Brain microvascular endothelial cell (primary cell): ENCODE measurements at regions not wholly inside any gene's neighbourhood (a gene's known extent, or its start where the extent isn't known, plus 50 kb on each side); places are given as distances from the start of the nearest gene placed in this dataset.

Source experiments
- DNase-seq: peaks from one replicate; pipeline ENCODE4 v3.0.0-alpha.2; 2020
- H3K27ac ChIP-seq: fragments of 250-450 bp; sonication (Bioruptor Pico); 2 replicates; pipeline ENCODE4 v1.5.1; 2020; ENCODE audit warnings: mild to moderate bottlenecking, moderate library complexity
- H3K27me3 ChIP-seq: fragments of 250-450 bp; sonication (Bioruptor Pico); replicated peaks from 2 replicates; pipeline ENCODE4 v1.5.1; 2020; ENCODE audit warnings: mild to moderate bottlenecking
- H3K36me3 ChIP-seq: fragments of 250-450 bp; sonication (Bioruptor Pico); replicated peaks from 2 replicates; pipeline ENCODE4 v1.5.1; 2020; ENCODE audit warnings: mild to moderate bottlenecking
- H3K4me3 ChIP-seq: 2 replicates; pipeline ENCODE4 v1.5.1; 2011; ENCODE audit warnings: low read depth, mild to moderate bottlenecking, control low read depth, low read length, moderate library complexity
- CTCF ChIP-seq: IDR thresholded peaks from 2 replicates; pipeline ENCODE4 v1.5.1; 2011; ENCODE audit warnings: low read depth, mild to moderate bottlenecking, moderate library complexity, low read length, control low read depth, inconsistent platforms; ENCODE audit errors: missing control alignments
- in situ Hi-C: cut with HindIII; loops from 2 replicates; pipeline ENCODE4 v1.10.0; 2017; ENCODE audit warnings: low sequenced_read_pairs, low pct_ligation_motif_present

- in situ Hi-C loops: no loop called here
- DNase-seq: no peak
Observed at GRCh38 chr21:43338951-43339350, 88.0 kb downstream of the SIK1 start.

GRCh38 chr21:43337901-43338655 is 88.9 kb downstream of the SIK1 start:
- no peaks in the 10 kb centered on the region for H3K36me3 ChIP-seq
- no peak for TF ChIP-seq CTCF
- in situ Hi-C loops: no loop called here

More at GRCh38 chr21:43338951-43339350, 88.0 kb downstream of the SIK1 start:
- no peak overlapping the region for H3K27ac ChIP-seq
- no peak overlapping the region for H3K4me3 ChIP-seq
- no peaks in the 10 kb centered on the region for H3K36me3 ChIP-seq
- H3K27me3 ChIP-seq: no peaks in the 10 kb centered on the region
- TF ChIP-seq CTCF: peak; percentile 2

GRCh38 chr21:43335119-43335518 is 91.8 kb downstream of the SIK1 start:
- no peak for DNase-seq
- in situ Hi-C loops: no loop called here
- Histone ChIP-seq H3K4me3 (no peak overlapping the region), H3K36me3 (no peaks in the 10 kb centered on the region), H3K27ac (no peak overlapping the region), H3K27me3 (no peaks in the 10 kb centered on the region)
- no peak for TF ChIP-seq CTCF

More at GRCh38 chr21:43337901-43338655, 88.9 kb downstream of the SIK1 start:
- no peak for DNase-seq
- no peak overlapping the region for H3K27ac ChIP-seq
- H3K27me3 ChIP-seq: no peaks in the 10 kb centered on the region
- H3K4me3 ChIP-seq: no peak overlapping the region

- DNase-seq: no peak
- no peak for TF ChIP-seq CTCF
- in situ Hi-C loops: no loop called here
Observed at GRCh38 chr21:43334214-43334958, 92.5 kb downstream of the SIK1 start.

GRCh38 chr21:43333298-43334062 is 93.5 kb downstream of the SIK1 start:
- H3K27ac ChIP-seq: peak overlapping the region; percentile 96
- peak; percentile 93 for DNase-seq
- in situ Hi-C loops: no loop called here

More at GRCh38 chr21:43334214-43334958, 92.5 kb downstream of the SIK1 start:
- Histone ChIP-seq H3K27ac (peak overlapping the region; percentile 96), H3K27me3 (no peaks in the 10 kb centered on the region), H3K36me3 (no peaks in the 10 kb centered on the region), H3K4me3 (no peak overlapping the region)

More at GRCh38 chr21:43333298-43334062, 93.5 kb downstream of the SIK1 start:
- no peak for TF ChIP-seq CTCF
- no peaks in the 10 kb centered on the region for H3K36me3 ChIP-seq
- no peaks in the 10 kb centered on the region for H3K27me3 ChIP-seq
- peak overlapping the region; percentile 32 for H3K4me3 ChIP-seq
